T-helper 2 cell treated with Interferon-gamma antibody and Interleukin-4, amounts not matched to agents 100 ng/mL and 5 ng/mL, for 36 hours (primary cell): ENCODE measurements at regions not wholly inside any gene's neighbourhood (a gene's known extent, or its start where the extent isn't known, plus 50 kb on each side); places are given as distances from the start of the nearest gene placed in this dataset.

Experiments used
- intact Hi-C: fragments of 100-400 bp; cut with micrococcal nuclease; formaldehyde crosslinking; loops from one replicate; pipeline ENCODE4 v1.15.1; 2023

DNA sequence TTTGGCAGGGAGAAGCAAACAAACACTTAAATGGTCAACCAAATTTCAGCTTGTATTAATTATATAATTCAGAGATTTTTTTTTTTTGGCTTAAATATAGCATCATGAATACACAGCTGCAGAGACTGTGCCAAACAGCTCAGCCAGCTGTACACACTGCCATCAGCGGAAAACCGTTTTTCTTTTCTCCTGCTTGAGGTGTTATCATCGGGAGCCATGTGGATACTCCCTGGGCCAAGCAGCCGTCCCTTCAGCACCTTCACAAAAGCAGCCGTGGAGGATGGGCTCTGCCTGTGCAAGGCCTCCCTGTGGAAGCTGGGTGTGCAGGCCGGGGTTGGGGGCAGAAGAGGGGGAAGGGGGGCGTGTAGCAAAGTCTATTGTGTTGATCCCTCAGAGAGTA, 85.0 kb downstream of the NUF2 start:
- intact Hi-C loops, result no loop called here

DNA sequence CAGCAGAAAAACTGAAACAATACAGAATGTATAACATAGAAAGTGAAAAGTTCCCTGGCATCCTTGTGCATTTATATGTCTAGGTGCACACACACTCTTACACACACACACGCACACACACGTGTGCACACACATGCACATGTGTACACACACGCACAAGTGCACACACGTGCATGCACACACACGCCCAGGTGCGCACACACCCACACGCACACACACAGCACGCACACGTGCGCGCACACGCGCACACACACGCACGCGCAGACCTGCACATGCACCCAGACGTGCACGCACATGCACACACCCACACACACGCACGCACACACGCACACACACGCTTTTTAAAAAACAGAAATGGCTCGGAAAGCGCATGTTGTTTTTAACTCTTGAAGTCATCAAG, 86.5 kb downstream of the NUF2 start:
- intact Hi-C loops, result no loop called here

DNA sequence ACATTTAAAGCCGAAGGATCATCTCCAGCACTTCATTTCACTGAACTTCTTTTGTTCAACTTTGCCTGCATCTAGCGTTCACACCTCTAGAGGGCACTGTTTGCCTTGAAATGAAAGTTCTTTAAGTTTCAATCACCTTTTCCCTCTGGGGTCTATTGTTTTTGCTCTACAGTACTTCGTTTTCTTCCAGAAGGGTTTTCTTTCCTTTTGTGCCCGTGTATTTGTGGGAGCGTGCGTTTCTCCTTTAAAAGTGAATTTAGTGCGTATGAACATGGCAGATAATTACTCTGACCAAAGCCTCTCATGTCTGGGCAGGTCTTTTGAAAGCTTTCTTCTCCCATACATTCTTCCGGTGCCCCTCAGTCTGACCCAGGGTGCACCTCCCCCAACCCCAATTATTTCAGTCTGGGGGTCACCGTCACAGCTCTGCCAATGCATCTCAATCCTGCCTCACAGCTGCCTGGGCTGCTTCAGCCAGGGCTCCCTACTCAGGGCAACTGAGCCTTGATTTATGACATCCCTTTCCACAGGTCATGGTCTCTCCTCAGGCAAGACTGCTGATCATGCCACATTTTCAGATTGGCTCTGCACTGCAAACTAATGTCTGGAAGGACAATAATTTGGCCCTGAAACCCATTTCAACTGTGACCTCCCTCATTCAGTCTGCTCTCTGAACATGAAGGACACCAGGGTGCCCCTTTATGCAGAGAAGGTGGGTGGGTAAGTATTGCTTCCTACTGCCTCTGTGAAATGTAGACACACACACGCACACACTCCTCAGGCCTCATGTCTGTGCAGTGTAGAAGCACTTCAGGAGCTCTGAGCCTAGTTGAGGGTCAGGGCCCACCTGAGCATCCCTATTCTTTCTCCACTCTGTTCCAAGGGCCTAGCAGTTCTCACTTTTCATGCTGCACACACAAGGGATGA, 88.6 kb downstream of the NUF2 start:
- intact Hi-C loops, result loop anchor here (5.0 kb wide), 1 partner anchor 1662 kb away; no protein-coding TSS in a partner anchor

DNA sequence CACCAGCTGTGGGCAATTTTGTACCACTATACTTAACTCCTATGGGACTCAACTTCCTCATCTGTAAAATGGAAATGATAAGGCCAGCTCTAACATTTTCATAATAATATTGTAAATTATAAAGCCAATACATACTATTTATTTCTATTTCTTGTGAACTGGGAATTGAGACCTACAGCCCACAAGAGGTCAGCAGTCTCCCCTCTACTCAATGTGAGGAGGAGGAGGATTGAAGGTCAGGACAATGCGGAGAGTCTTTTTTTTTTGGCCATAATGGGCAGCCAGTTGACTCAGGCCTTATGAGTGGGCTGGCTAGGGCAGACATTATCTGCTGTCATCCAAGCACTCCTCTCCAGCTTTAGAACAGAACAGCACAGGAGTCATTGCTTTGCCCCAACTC, 90.5 kb downstream of the NUF2 start:
- intact Hi-C loops, result loop anchor here (5.0 kb wide), 1 partner anchor 1660 kb away; no protein-coding TSS in a partner anchor

DNA sequence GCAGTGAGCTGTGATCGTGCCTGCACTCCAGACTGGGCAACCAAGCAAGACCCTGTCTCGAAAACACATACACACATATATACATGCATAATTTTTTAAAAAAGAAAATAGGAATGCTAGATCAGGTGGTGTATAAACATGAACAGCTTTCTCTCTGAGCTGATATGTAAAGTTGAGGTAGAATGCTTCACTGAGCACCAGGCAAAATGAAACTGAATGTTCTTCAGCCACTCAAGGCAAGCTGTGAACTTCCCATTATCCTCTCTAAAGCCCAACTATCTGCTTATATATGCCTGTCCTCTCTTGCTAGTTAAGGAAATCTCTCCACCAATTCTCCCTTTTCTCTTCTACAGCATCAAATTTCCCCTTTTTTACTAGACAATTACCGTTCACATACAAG, 93.0 kb downstream of the NUF2 start:
- intact Hi-C loops, result loop anchor here (5.0 kb wide), 1 partner anchor 1658 kb away; no protein-coding TSS in a partner anchor

DNA sequence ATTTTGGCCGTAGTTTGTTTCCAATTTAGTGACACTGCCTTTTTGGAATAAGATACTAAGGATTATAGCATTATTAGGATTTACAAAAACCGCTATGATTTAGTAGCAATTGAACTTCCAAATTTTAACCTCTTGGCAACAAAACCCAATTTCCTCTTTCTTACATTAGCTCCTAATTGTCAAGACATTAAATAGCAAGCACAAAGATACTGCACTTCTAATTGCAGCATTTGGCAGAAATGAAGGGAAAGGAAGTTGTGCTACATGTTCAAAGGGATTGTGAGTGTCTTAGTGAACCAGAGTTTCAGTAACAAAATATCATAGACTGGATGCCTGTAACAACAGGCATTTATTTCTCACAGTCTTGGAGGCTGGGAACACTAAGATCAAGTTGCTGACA, 99.9 kb downstream of the NUF2 start:
- intact Hi-C loops, result no loop called here

DNA sequence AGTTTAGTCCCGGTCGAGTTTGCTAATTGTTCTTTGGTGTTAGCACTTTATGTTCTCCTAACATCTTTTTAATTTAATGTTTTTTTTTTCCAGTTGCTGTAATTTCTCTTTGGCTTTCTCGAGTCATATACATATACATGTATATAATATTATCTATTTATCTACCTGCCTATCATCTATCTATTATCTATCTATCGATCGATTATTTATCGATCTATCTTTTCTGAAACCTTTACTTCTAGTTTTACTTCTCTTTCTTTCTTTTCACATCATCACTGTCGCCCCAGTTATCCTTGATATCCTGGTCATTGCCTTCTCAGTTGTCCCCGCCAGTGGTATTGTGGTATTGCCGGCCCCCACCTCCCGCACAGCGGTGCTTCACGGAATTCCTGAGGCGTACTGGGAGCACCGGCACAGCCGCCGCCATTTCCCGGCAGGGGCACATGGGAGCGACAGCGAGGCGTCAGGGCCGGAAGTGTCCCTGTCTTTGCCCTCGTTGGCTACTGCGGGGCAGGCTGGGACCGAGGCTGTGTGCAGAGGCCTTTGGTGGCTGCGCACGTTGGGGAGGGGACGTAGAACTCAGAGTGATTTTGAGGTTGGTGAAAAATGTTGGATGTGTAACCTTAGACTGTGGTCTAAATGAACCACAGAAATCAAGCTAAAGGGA, 101.1 kb downstream of the NUF2 start:
- intact Hi-C loops, result no loop called here

DNA sequence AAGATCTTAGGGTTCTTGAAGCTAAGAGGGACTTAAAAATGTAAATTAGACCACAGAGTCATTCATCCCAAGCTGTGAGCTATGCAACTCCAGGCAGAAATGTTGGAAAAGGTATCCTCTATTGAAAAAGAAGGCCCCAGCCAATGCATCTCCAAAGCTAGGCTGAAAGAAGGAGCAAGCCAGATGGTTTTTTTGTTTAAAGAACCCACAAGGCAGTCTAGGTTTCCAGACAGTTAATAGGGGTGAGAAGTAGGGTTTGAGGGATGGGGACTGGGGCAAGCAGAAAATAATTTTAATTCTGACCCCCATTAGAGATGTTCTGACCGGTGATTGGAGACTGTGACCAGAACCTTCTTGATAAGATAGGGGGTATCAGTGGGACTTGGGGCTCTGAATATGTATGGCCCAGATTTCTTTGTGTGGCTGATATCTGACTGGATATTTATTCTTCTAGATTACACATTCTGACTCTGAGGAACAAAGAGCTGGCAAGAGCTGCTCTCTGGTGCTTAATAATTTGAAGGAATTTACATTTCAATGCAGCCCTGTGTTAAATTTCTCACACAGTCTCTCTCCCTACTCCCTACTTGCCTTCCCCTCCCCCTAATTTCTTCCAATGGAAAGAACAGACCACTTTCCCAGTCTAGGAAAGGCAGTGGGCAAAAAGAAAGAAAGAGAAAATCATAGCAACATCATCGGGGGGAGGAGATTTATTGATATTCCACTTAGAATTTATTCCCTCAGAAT, 104.9 kb downstream of the NUF2 start:
- intact Hi-C loops, result no loop called here

DNA sequence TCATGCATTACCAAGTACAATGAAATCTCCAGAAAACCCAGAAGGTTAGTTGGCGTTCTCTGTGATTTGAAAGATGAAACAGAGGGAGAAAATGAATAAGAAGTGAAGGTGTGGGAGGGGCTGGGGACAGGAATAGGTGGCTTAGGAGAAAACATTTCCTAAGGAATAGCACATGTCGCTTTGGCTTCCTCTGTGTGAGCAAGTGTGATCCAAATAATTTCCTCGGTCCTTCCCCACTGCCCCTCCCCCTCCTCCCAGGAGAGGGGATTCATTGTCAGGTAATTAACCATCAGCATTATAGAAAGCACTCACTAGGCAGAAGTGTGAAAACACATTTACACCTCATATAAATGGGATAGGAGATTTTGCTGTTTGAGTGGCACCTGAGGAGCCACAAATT, 105.5 kb downstream of the NUF2 start:
- intact Hi-C loops, result no loop called here

DNA sequence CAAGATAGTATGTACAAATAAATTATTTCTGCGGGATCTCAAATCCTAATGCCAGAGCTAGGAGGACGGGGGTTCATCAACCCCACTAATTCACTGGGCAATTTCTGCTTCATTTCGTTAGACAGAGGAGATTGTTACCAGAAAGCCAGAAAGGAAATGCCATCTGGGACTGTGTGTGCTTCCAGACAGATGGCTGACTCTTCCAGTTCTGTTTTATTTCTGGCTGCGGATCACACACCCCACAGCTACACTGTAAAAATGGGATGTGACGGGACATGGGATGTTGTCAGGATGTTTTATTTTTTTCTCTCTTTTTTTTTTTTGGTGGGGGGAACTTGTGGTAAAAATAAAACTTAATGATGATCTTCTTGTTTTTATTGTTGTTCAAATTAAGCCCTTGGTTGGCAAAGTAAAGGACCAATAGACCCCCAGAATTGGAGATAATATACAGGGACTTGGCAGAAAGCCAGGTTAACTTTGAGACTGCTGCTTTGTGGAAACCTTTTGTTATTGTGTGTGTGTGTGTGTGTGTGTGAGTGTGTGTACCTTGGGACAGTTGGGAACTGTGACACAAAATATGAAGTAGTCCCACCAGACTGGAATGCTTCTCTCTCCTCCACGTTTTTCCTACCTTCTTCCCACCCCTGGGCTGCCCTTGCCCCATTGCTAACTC, 114.5 kb downstream of the NUF2 start:
- intact Hi-C loops, result no loop called here

DNA sequence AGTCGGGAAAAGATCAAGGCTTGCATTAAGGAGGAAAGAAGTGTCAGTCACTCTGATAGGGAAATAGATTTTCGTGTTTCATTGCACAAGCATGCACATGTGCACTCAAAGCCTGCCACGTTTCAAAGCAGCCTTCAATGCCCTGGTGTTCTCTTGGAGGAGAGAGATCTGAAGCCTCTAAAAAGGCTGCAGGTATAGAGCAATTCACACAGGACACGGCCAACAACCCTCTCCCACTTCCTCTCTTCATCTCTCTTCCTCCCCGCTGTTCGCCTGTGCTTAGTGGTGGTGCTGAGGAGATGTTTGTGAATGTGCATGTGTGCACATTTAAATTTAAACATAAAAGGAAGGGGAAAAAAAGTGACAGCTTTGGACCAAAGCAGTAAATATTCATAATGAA, 117.7 kb downstream of the NUF2 start:
- intact Hi-C loops, result no loop called here

DNA sequence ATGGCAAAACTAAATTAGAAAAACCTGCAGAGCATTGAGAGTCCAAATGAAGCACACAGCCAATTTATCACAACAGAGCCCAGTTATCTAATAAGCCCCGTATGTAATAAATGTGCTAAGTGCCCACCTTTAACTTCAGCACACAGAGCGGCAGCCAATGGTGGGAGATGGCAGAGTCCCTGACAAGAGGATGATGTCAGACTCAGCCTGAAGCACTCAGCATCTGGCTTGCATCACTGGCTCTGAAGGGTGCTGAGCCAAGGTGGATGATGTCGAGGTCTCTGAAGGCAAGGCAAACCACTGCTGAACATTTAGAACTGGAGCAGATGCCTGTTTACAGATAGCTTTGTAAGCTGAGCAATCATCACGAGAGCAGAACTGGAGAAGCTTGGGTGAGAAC, 118.3 kb downstream of the NUF2 start:
- intact Hi-C loops, result no loop called here

DNA sequence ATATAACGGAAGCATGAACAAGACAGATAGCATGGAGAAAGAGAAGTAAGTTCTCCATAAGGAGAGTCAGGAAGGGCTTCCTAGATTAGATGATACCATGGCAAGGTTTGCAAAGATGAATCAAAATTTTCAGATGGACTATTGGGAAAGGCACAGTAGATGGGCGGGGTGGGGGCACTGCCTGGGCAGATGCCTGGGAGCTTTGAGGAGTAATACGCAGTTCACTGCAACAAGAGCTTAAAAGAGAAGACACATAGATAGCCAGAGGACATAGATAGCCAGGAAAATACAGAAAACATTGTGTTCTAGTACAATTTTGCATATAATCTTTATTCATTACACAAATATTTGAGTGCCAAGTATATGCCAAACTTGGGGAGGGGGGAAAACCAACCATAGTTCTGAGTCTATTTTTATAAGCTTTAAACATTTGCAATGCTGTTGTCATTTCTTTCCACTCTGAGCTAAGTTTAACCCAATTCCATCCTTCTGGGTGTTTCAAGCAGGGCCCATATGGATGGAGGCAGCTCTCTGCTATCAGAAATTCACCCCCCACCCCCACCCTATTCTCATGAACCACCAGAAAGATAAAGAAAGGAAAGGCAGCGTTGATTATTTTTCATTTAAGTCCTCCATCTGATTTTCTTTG, 120.6 kb downstream of the NUF2 start:
- intact Hi-C loops, result no loop called here

DNA sequence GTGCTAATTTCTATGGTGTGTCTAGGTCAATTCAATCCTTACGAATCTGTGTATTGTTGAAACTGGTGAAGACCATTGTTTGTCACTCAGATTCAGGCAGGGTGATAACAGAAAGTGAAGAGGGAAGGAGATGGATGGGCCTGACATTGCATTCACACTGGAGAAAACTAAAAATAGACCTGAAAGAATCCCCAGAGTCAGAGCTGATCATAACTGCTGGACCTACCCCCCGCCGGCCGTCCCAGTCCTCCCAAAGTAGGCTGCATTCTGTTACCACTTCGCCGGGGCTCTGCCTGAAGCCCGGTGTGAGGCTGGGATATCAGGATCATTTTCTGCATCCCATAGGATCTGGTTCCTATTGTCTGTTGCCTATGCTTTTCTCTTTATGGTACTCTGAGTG, 121.1 kb downstream of the NUF2 start:
- intact Hi-C loops, result no loop called here

DNA sequence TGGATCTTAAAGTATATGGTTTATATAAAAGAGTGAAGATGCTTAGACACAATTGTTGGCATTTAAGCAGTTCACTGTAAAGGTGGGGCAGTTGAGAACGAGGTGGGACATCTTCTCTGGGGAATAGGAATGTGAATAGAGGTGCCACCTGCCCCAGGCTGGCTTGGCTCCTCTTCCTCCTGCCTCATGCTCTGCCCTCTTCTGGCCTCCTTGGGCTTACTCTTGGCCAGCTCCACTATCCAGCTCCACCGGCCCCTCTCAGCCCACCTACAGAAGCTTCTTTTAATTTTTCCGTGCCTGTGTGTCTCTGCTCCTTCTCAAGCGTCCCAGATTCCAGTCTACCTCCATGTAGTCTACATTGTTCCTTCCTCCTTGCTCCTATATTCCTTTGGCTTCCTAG, 122.1 kb downstream of the NUF2 start:
- intact Hi-C loops, result no loop called here

DNA sequence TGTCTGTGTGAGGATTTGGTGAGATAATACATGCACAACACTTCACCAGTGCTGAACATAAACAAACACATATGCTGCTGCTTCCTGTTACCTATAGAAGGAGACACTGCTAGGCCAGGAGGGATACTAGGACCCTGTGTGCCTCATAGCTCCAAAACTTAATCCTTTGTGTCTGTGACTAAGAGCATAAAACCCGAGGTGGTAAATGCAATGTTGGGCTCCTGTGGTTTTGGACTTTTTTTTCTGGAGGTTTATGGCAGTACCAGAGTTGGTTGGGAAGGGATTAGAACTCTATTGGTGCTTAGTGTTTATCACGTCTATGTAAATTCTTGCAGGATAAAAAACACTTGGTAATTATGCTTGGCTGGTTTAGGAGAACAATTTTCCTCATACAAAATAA, 122.9 kb downstream of the NUF2 start:
- intact Hi-C loops, result no loop called here

DNA sequence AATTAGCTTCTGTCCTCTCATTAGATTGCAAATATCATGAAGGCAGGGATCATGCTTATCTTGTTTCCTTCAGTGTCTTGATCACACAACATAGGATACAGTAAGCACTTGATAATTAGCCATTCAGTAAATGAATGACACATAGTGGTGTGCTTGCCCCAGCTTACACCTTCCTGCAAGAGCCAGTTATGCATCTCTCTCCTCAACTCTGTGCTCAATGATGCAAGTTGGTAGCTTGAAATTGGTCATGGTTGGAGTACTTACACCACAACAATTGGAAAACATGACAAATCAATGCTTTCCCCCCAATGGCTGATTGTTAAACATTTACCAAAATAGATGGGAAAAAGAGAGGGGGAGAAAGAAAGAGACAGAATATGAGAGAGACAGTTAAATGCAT, 129.2 kb downstream of the NUF2 start:
- intact Hi-C loops, result no loop called here

DNA sequence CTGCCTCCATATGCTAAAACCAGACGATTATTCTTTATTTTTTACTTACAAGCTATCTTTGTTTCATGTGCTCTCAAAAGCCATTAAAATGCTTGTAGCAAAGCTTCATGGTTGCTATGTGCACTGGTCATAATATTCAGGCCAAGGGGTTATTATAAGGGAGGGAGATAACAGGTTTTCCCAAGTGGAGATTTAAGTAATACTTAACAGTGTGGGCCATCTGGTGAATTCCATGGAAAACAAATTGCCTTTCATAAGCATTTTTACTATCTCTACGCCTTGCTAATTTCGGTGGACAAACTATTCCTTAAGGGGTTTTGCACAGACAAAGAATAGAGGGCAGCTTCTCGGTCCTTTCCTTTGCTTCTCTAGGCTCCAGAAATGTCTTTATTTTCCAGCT, 137.8 kb downstream of the NUF2 start:
- intact Hi-C loops, result no loop called here

DNA sequence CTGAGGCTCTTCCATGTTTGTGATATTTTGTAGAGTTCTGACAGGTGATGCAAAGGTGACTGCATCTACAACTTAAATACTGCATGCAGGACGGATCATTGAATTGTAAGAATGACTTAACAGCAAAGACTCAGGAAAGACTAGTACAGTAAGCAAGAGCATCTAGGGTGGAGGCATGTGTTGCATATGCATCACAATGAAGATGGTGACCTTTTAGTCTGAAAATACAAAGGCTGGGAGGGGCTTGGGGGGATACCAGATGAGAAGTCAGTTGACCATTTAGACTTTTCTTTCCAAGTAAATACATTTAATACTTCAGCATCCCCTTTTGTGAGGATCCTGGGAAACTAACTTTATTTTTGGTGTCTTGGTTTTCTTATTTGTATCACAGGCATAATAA, 145.5 kb downstream of the NUF2 start:
- intact Hi-C loops, result no loop called here

DNA sequence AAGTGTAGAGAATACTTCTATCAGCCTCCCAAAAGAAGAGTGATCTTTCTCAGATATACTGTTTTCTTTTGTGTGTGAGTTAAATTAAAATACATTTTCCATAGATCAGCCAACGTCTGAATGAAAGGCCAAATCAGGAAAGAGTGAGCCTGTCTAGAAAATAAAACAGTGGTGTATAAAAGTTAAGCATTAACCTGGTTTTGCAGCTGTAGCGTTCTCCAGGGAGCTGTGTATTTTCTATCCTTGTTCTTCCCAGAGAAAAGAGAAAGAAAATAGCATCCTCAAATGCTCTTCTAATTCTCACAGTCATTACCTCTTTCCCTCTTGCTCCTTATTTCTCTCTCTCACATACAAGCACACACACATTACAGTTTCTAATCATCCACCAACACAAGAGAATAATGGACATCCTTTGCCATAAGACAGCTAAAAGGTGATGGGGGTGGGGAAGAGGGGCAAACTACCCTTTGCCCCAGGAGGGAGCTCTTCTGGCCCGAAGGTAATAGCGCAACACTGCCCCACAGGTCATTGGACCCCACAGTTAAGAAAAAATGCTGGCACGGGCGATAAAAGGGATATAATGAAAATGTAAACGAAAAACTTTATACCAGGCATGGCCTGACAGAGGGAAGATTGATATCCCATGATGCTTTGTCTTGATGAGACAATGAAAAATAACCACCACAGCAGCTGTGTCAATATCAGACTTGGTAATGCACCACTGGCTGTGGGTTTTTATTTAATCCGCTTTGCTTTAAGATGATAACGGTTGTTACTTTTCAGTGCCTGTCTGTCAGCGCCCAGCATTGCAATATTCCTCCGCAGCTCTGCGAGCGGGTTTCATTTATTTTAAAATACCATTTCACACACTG, 150.3 kb downstream of the NUF2 start:
- intact Hi-C loops, result no loop called here
